GM13976 (cell line): ENCODE measurements at regions not wholly inside any gene's neighbourhood (a gene's known extent, or its start where the extent isn't known, plus 50 kb on each side); places are given as distances from the start of the nearest gene placed in this dataset.

Experiments
- DNase-seq: peaks from one replicate; pipeline ENCODE4 v3.0.0; 2012; ENCODE audit warnings: low spot score
- CTCF ChIP-seq: IDR thresholded peaks from 2 replicates; pipeline ENCODE4 v1.5.1; 2012; ENCODE audit warnings: borderline replicate concordance, mild to moderate bottlenecking; ENCODE audit not compliant: insufficient read depth; ENCODE audit errors: extremely low read depth, missing control alignments, control extremely low read depth
- in situ Hi-C: fragments of 300-500 bp; cut with MboI; formaldehyde crosslinking; loops from one replicate; pipeline ENCODE4 v1.12.0; 2022; ENCODE audit warnings: low sequenced_read_pairs, mixed read lengths, inconsistent platforms; ENCODE audit not compliant: unreplicated experiment

GRCh38 chr3:153028381-153028780, 133.6 kb upstream of the RAP2B start:
- TF ChIP-seq CTCF: no peak
- in situ Hi-C loops: loop anchor here (25.0 kb wide), 3 partner anchors 259 to 734 kb away; no protein-coding TSS in a partner anchor
- DNase-seq: no peak

DNA sequence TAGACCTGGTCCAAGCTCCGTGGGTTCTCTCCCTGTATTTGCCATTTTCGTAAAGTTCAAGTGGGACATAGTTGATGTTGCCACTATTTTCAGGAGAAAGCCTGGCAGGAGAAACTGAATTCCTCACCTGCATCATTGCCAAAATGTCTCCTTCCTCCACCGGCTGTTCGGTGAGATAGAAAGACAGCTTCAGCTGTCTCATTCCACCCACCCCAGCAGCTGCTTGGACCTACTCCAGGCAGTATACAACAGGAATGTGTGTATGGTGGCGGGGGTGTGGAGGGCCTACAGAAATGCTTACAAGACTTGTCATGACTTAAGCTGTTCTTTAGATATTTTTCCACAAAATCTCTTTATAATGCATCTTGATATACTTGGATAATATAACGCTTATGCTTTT, 132.7 kb upstream of the RAP2B start:
- no peak for TF ChIP-seq CTCF
- in situ Hi-C loops: loop anchor here (25.0 kb wide), 3 partner anchors 258 to 733 kb away; no protein-coding TSS in a partner anchor
- DNase-seq: no peak

DNA sequence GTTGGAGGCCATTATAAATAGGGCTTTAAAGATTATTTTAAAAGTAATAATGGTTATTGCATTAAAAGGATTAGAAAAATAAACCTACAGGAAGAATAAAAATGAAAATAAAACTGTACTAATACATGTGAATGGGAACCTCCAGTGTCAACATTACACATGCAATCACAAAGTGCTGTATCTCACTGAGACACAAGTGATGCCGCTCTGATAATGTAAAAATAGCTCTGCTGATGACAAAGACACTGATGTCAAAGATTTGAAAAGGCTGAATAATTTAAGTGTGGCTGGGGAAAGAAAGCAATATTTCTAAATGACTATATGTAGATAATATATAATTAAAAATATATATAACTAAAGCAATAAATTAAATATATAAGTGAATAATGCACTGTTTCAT, 129.1 kb upstream of the RAP2B start:
- DNase-seq: no peak
- TF ChIP-seq CTCF: no peak
- in situ Hi-C loops: loop anchor here (25.0 kb wide), 3 partner anchors 254 to 729 kb away; no protein-coding TSS in a partner anchor

- TF ChIP-seq CTCF: no peak
- in situ Hi-C loops: loop anchor here (25.0 kb wide), 3 partner anchors 250 to 725 kb away; no protein-coding TSS in a partner anchor
- DNase-seq: no peak
Observed at GRCh38 chr3:153036846-153037245, 125.2 kb upstream of the RAP2B start.

DNA sequence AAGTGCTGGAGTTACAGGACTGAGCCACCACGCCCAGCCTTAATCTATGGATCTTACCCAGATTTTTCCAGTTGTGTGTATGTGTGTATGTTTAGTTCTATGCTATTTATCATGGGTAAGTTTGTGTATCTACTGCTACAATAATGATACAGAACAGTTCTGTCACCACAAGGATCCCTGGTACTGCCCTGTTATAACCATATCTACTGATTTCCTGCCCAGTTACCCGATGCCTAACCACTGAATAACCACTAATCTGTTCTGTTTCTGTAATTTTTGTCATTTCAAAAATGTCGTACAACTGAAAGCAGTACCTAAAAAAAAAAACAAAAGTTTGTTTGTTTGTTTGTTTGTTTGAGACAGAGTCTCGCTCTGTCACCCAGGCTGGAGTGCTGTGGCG, 123.7 kb upstream of the RAP2B start:
- in situ Hi-C loops: loop anchor here (25.0 kb wide), 3 partner anchors 249 to 724 kb away; no protein-coding TSS in a partner anchor
- TF ChIP-seq CTCF: no peak
- no peak for DNase-seq

DNA sequence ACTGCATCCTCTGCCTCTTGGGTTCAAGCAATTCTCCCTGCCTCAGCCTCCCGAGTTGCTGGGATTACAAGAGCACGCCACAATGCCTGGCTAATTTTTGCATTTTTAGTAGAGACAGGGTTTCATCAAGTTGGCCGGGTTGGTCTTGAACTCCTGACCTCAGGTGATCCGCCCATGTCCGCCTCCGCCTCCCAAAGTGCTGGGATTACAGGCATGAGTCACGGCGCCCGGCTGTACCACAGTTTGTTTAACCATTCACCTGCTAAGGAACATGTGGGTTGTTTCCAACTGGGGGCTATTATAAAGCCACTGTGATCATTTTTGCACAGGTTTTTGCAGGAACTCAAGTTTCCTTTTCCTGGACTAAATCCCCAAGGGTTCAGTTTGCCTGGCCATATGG, 123.2 kb upstream of the RAP2B start:
- in situ Hi-C loops: loop anchor here (25.0 kb wide), 3 partner anchors 249 to 724 kb away; no protein-coding TSS in a partner anchor
- TF ChIP-seq CTCF: no peak
- no peak for DNase-seq
